ENCODE measurements at regions not wholly inside any gene's neighbourhood (a gene's known extent, or its start where the extent isn't known, plus 50 kb on each side); places are given as distances from the start of the nearest gene placed in this dataset.
"Not testable (repeated sequence)": the region's sequence is repeated elsewhere in the genome, so short reads cannot be mapped to it uniquely, and the experiment has no call there.

DNA sequence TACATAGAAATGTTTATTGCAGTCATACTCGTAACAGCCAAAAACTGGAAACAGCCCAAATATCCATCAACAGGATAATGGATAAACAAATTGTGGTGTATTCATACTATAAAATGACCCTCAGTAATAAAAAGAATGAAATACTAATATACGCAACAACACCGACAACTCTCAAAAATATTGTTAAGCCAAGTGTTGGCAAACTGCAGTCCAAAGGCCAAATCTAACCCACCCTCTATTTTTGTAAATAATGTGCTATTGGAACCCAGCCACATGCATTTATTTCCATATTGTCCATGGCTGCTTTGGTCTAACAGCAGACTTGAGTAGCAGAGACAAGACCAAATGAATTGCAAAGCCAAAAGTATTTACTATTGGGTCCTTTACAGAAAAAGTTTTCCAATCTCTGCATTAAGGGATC, 151.0 kb downstream of the MREG start:
- DNase-seq (ENCODE audit: low spot score) = no peak

DNA sequence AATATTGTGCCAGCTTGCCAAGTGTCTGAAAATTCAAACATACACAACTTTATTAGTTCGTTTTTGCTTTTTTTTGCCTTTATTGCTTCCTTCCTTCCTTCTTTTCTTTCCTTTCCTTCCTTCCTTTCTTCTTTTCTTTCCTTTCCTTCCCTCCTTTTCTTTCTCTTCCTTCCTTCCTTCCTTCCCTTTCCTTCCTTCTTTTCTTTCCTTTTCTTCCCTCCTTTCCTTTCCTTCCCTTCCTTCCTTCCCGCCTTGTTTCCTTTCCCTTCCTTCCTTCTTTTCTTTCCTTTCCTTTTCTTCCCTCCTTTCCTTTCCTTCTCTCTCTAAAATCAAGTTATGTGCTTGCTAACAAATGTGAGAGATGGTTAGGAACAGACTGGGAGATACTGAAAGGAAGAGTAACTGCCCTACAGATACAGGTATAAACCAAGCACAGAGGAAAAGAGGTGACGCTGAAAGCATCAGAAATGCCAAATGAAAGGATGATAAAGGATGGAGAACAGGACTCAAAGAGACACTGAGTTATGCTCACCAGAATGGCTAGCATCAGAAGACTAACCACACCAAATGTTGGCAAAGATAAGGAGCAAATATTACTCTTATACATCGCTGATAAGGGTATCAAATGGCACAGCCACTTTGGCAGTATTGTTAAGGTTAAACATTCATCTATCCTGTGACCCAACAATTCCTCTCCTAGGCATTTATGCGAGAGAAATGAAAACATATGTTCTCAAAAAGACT, 151.6 kb downstream of the MREG start:
- DNase-seq (ENCODE audit: low spot score) = no peak

DNA sequence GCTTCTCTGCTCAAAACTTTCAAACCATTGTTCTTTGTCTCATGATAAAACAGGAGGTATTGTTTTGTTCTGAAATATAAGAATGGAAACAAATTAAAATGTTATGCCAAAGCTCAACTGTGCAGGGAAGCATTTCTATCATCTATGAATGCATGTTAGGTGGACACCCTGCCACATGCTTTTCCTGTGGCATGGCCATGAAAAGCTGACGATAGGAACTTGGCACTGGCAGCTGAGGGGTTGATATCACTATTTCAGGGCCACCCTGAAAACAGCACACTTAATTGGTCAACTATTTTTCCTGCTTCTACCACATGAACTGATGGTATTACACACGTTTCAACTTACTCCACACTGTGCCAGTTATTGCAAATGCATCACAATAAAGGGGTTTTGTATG, 157.3 kb downstream of the MREG start:
- no peak for DNase-seq (ENCODE audit: low spot score)

DNA sequence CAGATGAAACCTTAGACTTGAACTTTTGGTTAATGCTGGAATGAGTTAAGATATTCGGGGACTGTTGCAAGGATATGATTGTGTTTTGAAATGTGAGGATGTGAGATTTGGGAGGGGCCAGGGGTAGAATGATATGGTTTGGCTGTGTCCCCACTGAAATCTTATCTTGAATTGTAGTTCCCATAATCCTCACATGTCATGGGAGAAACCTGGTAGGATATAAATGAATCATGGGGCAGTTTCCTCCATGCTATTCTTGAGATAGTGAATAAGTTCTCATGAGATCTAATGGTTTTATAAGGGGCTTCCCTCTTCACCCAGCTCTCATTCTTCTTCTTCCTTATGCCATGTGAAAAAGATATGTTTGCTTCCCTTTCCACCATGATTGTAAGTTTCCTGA, 158.0 kb downstream of the MREG start:
- not testable (repeated sequence) for DNase-seq (ENCODE audit: low spot score)

DNA sequence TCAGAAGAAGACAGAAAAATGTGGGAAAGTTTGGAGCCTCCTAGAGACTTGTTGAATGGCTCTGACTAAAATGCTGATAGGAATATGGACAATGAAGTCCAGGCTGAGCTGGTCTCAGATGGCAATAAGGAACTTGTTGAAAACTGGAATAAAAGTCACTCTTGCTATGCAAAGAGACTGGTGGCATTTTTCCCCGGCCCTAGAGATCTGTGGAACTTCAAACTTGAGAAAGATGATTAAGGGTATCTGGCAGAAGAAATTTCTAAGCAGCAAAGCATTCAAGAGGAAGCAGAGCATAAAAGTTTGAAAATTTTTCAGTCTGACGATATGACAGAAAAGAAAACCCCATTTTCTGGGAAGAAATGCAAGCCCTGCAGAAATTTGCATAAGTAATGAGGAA, 159.3 kb downstream of the MREG start:
- DNase-seq (ENCODE audit: low spot score) = no peak

DNA sequence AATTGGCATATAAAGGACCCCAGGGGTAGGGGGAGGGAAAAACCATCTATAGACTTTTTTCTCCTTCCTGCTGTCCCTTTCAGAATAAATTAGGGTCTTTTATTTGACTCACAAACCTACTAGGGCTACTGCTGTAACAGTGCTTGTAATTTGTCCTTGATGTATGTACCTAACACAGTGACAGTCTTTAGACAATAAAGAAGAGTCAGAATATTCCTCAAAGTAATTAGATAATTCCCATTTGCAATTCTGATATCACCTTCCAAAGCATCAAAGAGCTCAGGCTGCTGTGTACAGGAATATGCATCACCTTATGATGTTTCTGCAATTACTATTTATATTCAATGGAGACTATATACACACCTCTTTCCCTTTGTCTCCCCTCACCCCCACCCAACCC, 161.7 kb downstream of the MREG start:
- no peak for DNase-seq (ENCODE audit: low spot score)

DNA sequence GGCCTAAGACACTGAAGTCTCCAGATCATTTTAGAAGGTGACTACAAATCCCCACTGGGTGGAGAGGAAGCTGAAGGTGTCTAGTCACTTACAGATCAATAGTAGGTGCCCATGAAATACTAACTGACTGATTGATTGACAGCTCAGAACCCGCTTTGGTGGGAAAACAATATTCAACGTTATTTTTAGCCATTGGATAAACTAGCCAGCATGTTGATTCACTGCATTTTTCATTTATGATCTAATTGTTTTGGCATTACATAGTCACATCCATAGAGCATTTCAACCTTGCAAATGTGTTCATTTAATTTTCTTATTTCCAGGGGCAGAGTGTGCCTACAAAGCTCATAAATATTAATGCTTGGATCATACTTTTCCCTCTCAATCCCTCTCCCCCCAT, 162.3 kb downstream of the MREG start:
- no peak for DNase-seq (ENCODE audit: low spot score)

DNA sequence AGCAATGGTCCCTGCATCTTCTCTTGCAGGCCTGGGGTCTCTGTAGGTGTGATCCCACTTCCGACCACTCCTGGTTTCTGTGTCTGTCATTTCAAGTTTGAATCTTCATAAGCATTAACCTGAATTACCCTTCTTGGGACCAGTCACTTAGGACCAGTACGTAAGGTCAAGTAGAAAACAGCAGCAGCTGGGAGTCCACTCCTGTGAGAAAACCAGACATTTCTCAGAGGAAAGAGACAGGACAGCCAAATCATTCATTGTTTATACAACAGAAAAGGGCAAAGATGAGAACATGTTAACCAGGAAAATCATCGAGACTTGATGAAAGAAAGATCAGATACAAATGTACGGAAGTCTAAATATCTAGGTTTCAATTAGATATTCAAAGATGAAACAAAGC, 163.0 kb downstream of the MREG start:
- DNase-seq (ENCODE audit: low spot score) = no peak

DNA sequence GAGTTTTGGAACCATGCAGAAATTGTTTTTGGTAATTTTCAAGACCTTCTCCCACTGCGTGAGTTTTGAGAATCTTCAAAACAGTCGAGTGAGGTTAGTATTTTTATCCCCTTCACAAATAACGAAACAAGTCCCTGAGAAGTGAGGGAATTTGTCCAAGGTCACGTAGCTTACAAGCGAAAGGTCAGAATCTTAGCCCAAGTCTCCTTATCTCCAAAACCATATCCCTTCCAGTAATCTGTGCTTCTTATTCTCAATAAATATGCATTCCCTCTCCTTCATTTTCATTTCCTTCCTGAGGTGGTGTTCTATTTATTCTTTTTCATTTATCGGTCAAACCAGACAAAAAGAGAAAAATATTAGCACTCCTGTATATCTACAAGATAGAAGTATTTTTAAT, 163.6 kb downstream of the MREG start:
- no peak for DNase-seq (ENCODE audit: low spot score)

DNA sequence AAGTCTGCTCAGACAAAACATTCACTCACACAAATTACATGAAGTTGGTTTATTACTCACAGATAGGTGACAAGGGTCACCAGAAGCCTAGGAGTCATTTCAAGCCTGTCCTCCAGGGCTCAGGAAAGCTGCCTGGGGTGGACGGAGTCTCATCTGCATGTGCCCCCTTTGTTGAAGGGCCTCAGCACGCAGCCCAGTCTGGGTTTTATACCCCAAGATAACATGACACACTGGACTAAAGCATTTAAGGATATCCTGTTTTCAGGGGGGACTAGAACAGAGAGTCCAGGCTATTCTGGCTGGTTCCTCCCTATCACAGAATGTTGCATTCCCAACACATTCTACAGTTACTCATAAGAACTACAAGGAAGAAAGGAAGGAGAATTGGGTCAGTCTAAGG, 164.7 kb downstream of the MREG start:
- no peak for DNase-seq (ENCODE audit: low spot score)

DNA sequence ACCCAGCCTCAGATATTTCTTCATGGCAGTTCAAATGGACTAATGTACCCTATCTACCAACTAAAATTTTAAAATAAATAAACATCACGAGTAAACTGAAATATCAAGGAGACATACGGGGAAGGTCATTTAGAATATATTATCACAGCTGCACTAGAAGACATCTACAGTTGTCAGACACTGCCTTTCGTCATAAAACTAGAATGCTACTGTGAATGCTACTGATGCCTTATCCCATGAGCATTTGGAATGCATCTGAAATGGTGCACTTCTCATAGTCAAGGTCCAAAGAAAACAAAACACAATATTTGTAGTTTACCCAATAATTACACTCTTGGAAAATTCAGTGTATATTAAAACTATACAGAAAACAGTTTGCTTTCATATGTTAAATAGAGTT, 165.2 kb downstream of the MREG start:
- DNase-seq (ENCODE audit: low spot score) = no peak

DNA sequence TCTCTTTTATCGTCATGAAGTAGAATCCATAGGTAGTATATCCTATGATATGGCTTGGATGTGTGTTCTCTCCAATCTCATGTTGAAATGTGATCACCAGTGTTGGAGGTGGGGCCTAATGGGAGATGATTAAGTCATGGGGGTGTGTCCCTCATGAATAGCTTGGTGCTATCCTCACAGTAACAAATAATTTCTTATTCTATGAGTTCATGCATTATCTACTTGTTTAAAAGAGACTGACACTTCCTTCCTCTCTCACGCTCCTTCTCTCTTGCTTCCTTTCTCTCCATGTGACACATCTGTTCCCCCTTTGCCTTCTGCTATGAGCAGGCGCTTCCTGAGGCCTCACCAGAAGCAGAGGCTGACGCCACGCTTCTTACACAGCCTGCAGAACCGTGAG, 165.6 kb downstream of the MREG start:
- no peak for DNase-seq (ENCODE audit: low spot score)

DNA sequence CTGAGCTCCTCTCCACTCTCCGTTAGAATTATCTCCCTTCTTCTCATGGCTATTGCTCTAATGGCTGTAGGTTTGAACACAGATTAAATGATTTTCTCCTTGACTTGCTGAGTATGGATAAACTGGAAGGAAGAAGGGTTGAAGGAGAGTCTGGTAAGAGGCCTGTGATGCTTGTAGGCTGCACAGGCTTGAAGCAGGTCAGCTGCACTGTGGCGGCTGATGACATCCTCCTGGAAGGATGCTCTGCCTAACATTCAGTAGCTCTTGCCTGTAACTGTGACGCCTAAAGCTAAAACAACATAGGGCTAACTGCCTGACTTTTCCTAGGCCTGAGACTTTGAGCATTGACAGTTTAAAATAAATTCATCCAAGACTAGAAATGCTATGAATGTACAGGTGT, 166.3 kb downstream of the MREG start:
- no peak for DNase-seq (ENCODE audit: low spot score)

DNA sequence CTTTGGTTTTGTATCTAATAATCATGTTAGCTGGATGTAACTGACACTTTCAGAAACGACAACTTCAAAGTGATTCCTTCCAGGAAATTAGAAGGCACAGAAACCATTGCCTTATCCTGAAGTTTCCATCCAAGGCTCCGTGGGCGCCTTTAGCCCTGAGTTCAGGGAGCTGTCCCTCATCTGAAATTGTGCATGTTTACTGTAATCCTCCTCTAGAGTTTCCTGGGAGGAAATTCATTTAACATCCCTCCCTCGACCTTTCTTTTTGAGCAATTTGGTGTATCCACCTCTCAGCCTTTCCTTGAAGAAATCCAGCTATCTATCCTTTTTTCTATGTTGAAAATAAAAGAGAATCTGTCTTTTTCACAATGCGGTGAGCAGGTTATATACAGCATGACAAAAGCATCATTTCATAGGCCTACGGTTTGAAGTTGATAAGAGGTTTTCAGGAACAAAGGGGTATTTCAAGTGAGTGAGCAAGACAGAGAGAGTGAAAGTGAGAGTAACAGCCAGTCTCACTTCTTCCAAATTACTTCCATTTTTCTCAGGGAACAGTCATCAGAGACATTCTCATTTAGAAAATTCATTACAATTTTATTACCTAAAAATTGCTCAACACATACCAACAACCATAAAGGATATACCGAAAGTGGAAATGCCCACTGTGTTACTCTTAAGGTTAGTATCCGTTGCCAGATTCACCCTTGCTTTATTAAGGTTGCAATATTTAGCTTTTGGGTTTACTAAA, 167.3 kb downstream of the MREG start:
- no peak for DNase-seq (ENCODE audit: low spot score)

DNA sequence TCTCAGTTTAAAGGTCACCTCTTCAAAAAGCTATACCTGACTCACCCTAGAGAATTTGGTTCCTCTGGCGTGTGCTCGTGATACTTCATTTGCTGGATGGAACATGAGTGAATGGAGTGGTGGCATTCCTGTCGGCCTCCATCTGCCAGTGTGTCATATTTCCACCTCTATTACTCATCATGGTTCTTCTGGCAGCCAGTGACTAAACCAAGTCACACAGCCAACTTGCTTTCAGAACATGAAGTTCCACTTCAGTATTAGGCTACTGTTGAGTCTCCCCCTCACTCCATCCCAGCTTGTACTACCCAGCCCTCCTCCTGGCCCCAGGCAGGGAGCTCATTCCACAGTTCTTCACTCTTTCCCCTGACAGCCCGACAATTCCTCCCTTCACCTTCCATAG, 169.8 kb downstream of the MREG start:
- no peak for DNase-seq (ENCODE audit: low spot score)

DNA sequence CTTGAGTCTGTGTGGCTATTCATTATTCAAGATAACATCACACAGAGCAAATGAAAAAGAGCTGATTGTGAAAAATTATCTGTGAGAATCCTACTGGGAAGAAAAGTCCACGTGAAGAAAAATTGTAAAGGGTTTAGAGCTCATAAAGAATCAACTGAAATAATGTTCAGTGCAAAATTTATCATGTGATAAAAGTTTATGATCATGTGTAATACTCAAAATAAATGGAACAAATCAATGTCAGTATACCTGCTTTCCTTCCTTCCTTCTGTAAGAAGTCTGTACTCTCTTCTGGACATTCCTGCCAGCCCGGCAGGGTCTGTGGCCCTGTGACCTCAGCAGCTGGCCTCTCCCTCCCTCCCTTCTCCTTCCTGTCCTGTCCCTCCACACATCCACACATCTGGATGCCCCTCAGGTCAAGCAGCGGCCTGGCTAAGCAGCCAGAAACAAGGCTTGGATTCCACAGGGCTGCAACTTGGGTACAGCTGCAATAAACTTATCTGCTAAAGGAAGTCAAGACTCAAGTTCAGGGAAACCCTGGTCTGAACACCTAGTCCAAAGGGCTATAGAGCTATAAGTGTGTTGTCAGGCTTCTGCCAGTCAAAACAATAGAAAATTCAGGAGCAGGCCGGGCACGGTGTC, 172.1 kb downstream of the MREG start:
- DNase-seq (ENCODE audit: low spot score) = no peak

DNA sequence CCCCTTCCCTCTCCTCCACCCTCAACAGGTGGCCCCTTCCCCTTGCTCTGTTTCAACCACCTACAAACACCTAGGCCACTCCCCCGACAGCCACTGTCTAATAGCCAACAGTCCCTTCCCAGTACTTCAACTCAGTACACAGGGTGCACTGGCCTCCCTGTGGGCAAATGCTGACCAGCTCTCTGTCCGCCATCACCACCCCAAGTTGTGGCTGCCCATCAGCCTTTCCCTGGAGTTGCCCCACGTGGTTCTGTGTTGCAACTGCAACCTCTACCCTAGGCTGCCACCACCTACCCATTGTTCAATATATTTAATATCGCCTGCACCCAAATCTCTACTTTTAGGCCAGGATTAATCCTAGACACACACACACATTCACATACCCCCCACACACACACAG, 173.5 kb downstream of the MREG start:
- DNase-seq (ENCODE audit: low spot score) = no peak

DNA sequence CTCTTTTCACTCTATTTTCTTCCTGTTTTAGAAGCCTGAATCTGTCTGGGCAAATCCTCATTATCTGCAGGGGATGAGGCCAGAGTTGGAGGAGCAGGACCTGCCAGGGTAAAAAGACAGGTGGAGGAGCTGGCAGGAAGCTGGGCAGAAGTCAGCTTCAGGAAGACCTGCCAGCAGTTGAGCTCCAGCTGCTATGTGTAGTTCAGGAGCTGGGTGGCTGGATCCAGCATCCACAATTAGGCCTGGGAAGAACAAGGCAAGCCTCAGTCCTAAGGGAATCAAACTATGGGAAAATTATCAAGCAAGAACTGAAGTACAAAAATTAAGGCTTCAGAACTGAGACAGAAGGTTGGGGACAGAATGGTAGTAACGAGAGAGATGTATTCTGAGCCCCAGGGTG, 174.0 kb downstream of the MREG start:
- no peak for DNase-seq (ENCODE audit: low spot score)

DNA sequence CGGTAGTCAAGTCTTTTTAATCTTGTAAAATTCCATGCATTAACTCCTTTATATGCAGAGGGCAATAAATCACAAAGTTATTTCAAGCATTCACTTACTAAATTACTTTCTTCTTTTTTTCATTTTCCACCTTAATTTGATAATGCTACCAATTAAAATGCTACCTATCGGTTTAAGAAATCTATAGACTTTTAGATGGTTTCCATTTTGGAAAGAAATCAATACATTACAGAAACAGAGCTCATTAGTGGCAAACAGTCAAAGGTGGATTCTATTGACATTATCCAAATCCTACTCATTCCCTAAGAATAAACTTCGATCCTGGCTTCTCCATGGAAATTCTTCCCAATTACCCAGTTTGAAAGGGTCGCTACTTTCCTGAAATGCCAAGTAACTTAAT, 176.5 kb downstream of the MREG start:
- DNase-seq (ENCODE audit: low spot score) = no peak

DNA sequence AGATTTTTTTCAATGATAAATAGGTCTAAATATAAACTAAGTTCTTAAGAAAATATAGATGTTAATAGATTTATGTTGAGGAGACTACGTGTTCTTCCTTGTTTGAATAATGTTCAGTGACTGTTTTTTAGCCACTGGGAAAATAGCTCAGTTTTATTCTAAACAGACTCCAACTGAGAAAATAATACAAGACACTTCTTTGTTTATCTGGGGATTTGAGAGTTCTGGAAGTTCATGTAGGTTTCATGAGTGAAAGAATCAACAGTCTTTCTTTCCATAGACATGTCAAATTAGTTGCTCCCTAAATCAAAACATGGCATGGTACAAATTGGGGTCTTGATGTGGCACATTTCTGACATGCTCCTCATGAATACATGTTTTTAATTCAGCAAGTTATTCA, 177.7 kb downstream of the MREG start:
- DNase-seq (ENCODE audit: low spot score) = no peak

DNA sequence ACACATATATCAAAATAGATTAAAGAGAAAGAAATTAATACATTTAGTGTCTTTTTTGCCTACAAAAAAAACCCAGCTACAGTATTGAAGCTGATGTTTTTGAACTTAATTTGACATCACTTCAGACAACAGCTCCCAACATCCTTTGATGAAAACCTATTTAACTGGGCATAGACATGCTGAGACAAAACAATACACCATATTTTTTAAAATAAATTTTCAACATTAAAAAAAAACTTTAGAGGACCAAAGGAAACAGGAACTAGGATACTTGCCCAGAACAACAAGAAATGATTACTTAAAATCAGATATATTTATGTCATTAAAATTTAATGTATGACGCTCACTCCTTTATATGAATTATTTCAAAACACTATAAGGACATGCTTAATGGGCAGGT, 178.1 kb downstream of the MREG start:
- no peak for DNase-seq (ENCODE audit: low spot score)

DNA sequence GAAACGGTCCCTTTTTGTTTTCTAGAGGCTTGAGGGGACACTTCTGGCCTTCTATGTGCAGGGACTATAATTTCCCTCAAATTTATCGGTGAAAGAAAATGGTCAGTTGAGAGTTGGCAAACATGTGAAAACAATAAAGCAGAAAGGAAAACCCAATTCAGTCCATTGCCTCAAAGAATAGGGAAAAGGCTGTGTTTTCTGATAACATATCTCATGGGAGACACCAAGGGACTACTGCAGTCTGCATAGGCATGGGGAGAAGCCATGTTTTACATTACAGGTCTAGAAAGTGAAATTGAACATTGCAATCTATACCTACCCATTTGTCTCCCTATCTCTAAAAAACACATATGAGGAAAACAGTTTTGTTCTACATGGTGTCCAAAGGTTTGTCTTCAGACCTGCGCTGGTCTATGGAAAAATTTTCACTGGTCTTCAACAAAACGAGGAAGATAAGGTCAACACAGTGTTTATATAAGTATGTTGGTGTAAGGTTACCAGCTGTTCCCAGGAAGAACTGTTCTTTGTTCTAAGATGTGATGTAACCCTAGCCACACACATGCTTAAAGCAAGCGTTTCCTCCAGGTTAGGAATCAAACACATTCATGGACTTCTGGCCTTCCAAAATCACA, 179.7 kb downstream of the MREG start:
- DNase-seq (ENCODE audit: low spot score) = no peak

DNA sequence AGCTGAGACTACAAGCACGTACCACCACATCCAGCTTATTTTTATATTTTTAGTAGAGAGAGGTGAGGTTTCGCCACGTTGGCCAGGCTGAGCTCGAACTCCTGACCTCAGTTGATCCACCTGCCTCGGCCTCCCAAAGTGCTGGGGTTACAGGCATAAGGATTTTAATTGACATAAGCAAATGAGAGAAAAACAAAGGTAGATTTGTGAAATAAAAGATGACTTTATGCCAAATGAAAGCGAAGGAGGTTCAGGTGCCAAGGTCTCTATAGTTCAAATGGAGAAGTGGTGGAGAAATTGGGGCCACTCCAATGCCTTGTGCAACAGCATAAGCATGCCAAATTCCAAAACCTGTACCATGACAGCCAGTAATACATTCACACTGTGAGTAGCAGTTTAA, 180.6 kb downstream of the MREG start:
- no peak for DNase-seq (ENCODE audit: low spot score)
